ENCODE measurements at regions not wholly inside any gene's neighbourhood (a gene's known extent, or its start where the extent isn't known, plus 50 kb on each side); places are given as distances from the start of the nearest gene placed in this dataset.

- DNase-seq = no peak
Measured at GRCh38 chr2:890791-891190, 59.9 kb upstream of the SNTG2 start.

DNA sequence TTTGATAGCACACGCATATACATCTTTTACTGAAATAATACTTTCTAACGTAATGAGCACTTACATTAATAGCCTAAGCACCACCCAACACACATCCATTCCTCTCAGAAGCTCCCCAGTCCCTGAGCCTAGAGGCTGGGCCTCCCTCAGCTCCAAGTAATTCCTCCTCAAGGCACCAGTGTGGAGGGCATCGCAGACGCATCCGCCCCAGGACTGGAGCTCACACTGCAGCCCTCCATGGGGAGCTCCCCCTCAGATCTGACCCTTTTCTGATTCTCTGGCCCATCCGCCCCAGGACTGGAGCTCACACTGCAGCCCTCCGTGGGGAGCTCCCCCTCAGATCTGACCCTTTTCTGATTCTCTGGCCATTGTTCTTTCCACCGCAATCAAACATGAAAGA lies 60.4 kb upstream of the SNTG2 start:
- Histone ChIP-seq H3K27ac (ENCODE audit: low read length) (no peak overlapping the region), H3K4me1 (ENCODE audit: low read length) (no peaks in the 10 kb centered on the region), H2AFZ (ENCODE audit: low read length) (no peak overlapping the region), H3K4me2 (ENCODE audit: low read depth, low read length) (no peak overlapping the region), H3F3A (ENCODE audit: insufficient read depth, low read length) (no peaks in the 10 kb centered on the region), H3K79me2 (ENCODE audit: low read length) (no peaks in the 10 kb centered on the region), H3K9me2 (replicated peaks; ENCODE audit: insufficient read depth, low read length) (no peaks in the 10 kb centered on the region), H3K36me3 (replicated peaks; ENCODE audit: insufficient read depth, low read length) (no peaks in the 10 kb centered on the region), H3K9me3 (replicated peaks; ENCODE audit: insufficient read depth, low read length) (no peaks in the 10 kb centered on the region), H3K4me3 (ENCODE audit: low read length) (no peak overlapping the region), H4K20me1 (ENCODE audit: insufficient read depth, low read length) (no peaks in the 10 kb centered on the region), H3K27me3 (replicated peaks; ENCODE audit: insufficient read depth, low read length) (no peaks in the 10 kb centered on the region), H3K9ac (ENCODE audit: low read length) (no peak overlapping the region)
- TF ChIP-seq EZH2 (optimal IDR thresholded peaks at IDR 0.05; ENCODE audit: low read depth, low read length) (no peak), EZH2phosphoT487 (IDR thresholded peaks at IDR 0.05; ENCODE audit: low read length) (no peak)
- TF ChIP-seq, protein P1, sequence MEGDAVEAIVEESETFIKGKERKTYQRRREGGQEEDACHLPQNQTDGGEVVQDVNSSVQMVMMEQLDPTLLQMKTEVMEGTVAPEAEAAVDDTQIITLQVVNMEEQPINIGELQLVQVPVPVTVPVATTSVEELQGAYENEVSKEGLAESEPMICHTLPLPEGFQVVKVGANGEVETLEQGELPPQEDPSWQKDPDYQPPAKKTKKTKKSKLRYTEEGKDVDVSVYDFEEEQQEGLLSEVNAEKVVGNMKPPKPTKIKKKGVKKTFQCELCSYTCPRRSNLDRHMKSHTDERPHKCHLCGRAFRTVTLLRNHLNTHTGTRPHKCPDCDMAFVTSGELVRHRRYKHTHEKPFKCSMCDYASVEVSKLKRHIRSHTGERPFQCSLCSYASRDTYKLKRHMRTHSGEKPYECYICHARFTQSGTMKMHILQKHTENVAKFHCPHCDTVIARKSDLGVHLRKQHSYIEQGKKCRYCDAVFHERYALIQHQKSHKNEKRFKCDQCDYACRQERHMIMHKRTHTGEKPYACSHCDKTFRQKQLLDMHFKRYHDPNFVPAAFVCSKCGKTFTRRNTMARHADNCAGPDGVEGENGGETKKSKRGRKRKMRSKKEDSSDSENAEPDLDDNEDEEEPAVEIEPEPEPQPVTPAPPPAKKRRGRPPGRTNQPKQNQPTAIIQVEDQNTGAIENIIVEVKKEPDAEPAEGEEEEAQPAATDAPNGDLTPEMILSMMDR (IDR thresholded peaks at IDR 0.05; ENCODE audit: low read length) = no peak
- no peak for DNase-seq

More at GRCh38 chr2:890791-891190, 59.9 kb upstream of the SNTG2 start:
- Histone ChIP-seq H3K9ac (ENCODE audit: low read length) (no peak overlapping the region), H3K9me3 (replicated peaks; ENCODE audit: insufficient read depth, low read length) (no peaks in the 10 kb centered on the region), H3K4me2 (ENCODE audit: low read depth, low read length) (no peak overlapping the region), H3K27ac (ENCODE audit: low read length) (no peak overlapping the region), H4K20me1 (ENCODE audit: insufficient read depth, low read length) (no peaks in the 10 kb centered on the region), H3K4me3 (ENCODE audit: low read length) (no peak overlapping the region), H3K4me1 (ENCODE audit: low read length) (no peaks in the 10 kb centered on the region), H2AFZ (ENCODE audit: low read length) (no peak overlapping the region), H3K27me3 (replicated peaks; ENCODE audit: insufficient read depth, low read length) (no peaks in the 10 kb centered on the region), H3K9me2 (replicated peaks; ENCODE audit: insufficient read depth, low read length) (no peaks in the 10 kb centered on the region), H3K79me2 (ENCODE audit: low read length) (no peaks in the 10 kb centered on the region), H3F3A (ENCODE audit: insufficient read depth, low read length) (no peaks in the 10 kb centered on the region), H3K36me3 (replicated peaks; ENCODE audit: insufficient read depth, low read length) (no peaks in the 10 kb centered on the region)
- TF ChIP-seq EZH2phosphoT487 (IDR thresholded peaks at IDR 0.05; ENCODE audit: low read length) = no peak
- TF ChIP-seq, protein P1 (IDR thresholded peaks at IDR 0.05; ENCODE audit: low read length) = no peak
- TF ChIP-seq EZH2 (optimal IDR thresholded peaks at IDR 0.05; ENCODE audit: low read depth, low read length) = no peak

DNA sequence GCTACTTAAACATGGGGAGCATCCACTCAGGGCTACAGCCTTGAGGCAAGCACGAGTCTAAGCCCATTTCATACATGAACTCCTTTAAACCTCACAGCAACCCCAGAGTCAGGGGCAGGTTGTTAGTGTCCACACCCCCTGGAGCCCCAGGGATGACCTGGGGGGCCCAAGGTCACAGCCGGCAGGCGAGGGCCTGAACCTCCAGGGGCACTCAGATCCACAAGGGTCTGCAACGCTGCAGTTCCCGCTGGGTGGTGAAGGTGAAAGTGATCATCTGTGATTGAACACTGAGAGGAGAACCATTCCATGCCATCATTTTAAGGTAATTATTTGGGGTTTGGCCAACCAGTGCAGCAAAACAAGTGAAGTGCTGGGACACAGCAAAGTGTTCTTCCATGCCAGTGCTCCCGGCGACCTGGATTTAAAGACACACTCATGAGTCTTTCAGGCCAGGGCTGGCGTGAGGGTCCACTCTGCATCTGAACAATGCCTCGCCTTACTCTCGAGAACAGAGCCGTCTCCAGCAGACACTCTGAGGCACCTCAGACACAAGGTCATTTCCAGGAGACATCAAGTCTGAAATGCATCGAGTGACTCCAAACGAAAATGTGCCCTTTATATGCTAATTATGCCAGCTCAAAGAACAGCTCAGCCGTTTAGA lies 61.6 kb upstream of the SNTG2 start:
- Histone ChIP-seq H3K27me3 (replicated peaks; ENCODE audit: insufficient read depth, low read length) (no peaks in the 10 kb centered on the region), H3K4me1 (ENCODE audit: low read length) (no peaks in the 10 kb centered on the region)
- TF ChIP-seq, protein P1 (IDR thresholded peaks at IDR 0.05; ENCODE audit: low read length) = no peak
- TF ChIP-seq EZH2phosphoT487 (IDR thresholded peaks at IDR 0.05; ENCODE audit: low read length) = no peak
- no peak for TF ChIP-seq EZH2 (optimal IDR thresholded peaks at IDR 0.05; ENCODE audit: low read depth, low read length)

More for the DNA sequence above, 61.6 kb upstream of the SNTG2 start:
- Histone ChIP-seq H3K4me3 (ENCODE audit: low read length) (no peak overlapping the region), H3K9me2 (replicated peaks; ENCODE audit: insufficient read depth, low read length) (no peaks in the 10 kb centered on the region), H4K20me1 (ENCODE audit: insufficient read depth, low read length) (no peaks in the 10 kb centered on the region), H3K9me3 (replicated peaks; ENCODE audit: insufficient read depth, low read length) (no peaks in the 10 kb centered on the region), H3K27ac (ENCODE audit: low read length) (no peak overlapping the region), H3K79me2 (ENCODE audit: low read length) (no peaks in the 10 kb centered on the region), H2AFZ (ENCODE audit: low read length) (no peak overlapping the region), H3K4me2 (ENCODE audit: low read depth, low read length) (no peak overlapping the region), H3K36me3 (replicated peaks; ENCODE audit: insufficient read depth, low read length) (no peaks in the 10 kb centered on the region), H3K9ac (ENCODE audit: low read length) (no peak overlapping the region), H3F3A (ENCODE audit: insufficient read depth, low read length) (no peaks in the 10 kb centered on the region)
- no peak for DNase-seq

All from MM.1S (cell line).